ENCODE measurements at regions not wholly inside any gene's neighbourhood (a gene's known extent, or its start where the extent isn't known, plus 50 kb on each side); places are given as distances from the start of the nearest gene placed in this dataset.

- Mint-ChIP-seq H3K36me3 (ENCODE audit: low read depth) (peaks cover 4% of the 10 kb centered on the region; the same call in 1 of the 2 replicates), H3K27ac (peak overlapping the region; percentile 78), H3K4me3 (peak overlapping the region; percentile 72; the same call in 1 of the 2 replicates), H3K27me3 (ENCODE audit: insufficient read depth) (no peaks in the 10 kb centered on the region; the same call in 1 of the 2 replicates), H3K9me3 (no peaks in the 10 kb centered on the region), H3K4me1 (ENCODE audit: low read depth) (peaks cover 80% of the 10 kb centered on the region)
- DNase-seq: no peak
- TF ChIP-seq, protein P1, sequence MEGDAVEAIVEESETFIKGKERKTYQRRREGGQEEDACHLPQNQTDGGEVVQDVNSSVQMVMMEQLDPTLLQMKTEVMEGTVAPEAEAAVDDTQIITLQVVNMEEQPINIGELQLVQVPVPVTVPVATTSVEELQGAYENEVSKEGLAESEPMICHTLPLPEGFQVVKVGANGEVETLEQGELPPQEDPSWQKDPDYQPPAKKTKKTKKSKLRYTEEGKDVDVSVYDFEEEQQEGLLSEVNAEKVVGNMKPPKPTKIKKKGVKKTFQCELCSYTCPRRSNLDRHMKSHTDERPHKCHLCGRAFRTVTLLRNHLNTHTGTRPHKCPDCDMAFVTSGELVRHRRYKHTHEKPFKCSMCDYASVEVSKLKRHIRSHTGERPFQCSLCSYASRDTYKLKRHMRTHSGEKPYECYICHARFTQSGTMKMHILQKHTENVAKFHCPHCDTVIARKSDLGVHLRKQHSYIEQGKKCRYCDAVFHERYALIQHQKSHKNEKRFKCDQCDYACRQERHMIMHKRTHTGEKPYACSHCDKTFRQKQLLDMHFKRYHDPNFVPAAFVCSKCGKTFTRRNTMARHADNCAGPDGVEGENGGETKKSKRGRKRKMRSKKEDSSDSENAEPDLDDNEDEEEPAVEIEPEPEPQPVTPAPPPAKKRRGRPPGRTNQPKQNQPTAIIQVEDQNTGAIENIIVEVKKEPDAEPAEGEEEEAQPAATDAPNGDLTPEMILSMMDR (IDR thresholded peaks at IDR 0.05): no peak
Observed at GRCh38 chr6:25051083-25051482, 115.3 kb upstream of the RIPOR2 start.

GRCh38 chr6:25052181-25052580, 116.4 kb upstream of the RIPOR2 start:
- DNase-seq: no peak
- H3K27ac Mint-ChIP-seq: peak overlapping the region; percentile 98; the same call in 1 of the 2 replicates
- H3K9me3 Mint-ChIP-seq: no peaks in the 10 kb centered on the region
- peaks cover 84% of the 10 kb centered on the region for H3K4me1 Mint-ChIP-seq (ENCODE audit: low read depth)
- peaks cover 4% of the 10 kb centered on the region; the same call in 1 of the 2 replicates for H3K36me3 Mint-ChIP-seq (ENCODE audit: low read depth)
- TF ChIP-seq, protein P1 (IDR thresholded peaks at IDR 0.05): no peak
- H3K4me3 Mint-ChIP-seq: peak overlapping the region; percentile 39; the same call in 1 of the 2 replicates
- no peaks in the 10 kb centered on the region for H3K27me3 Mint-ChIP-seq (ENCODE audit: insufficient read depth)

- TF ChIP-seq, protein P1 (IDR thresholded peaks at IDR 0.05): no peak
- Mint-ChIP-seq H3K36me3 (ENCODE audit: low read depth) (peaks cover 4% of the 10 kb centered on the region; the same call in 1 of the 2 replicates), H3K27ac (peak overlapping the region; percentile 98), H3K4me1 (ENCODE audit: low read depth) (peaks cover 72% of the 10 kb centered on the region), H3K27me3 (ENCODE audit: insufficient read depth) (no peaks in the 10 kb centered on the region), H3K4me3 (peak overlapping the region; percentile 70), H3K9me3 (no peaks in the 10 kb centered on the region)
- DNase-seq: peak; percentile 83
Observed at GRCh38 chr6:25053875-25054371, 118.2 kb upstream of the RIPOR2 start.

- H3K27ac Mint-ChIP-seq: peak overlapping the region; percentile 98
- H3K4me3 Mint-ChIP-seq: peak overlapping the region; percentile 70
- peaks cover 4% of the 10 kb centered on the region; the same call in 1 of the 2 replicates for H3K36me3 Mint-ChIP-seq (ENCODE audit: low read depth)
- no peaks in the 10 kb centered on the region for H3K9me3 Mint-ChIP-seq
- peaks cover 67% of the 10 kb centered on the region for H3K4me1 Mint-ChIP-seq (ENCODE audit: low read depth)
- TF ChIP-seq, protein P1 (IDR thresholded peaks at IDR 0.05): no peak
- DNase-seq: peak; percentile 80
- no peaks in the 10 kb centered on the region for H3K27me3 Mint-ChIP-seq (ENCODE audit: insufficient read depth)
Observed at GRCh38 chr6:25054469-25054868, 118.7 kb upstream of the RIPOR2 start.

- TF ChIP-seq, protein P1 (IDR thresholded peaks at IDR 0.05): no peak
- no peak for DNase-seq
- peaks cover under 1% of the 10 kb centered on the region; the same call in 1 of the 2 replicates for H3K27me3 Mint-ChIP-seq (ENCODE audit: insufficient read depth)
- H3K36me3 Mint-ChIP-seq (ENCODE audit: low read depth): peaks cover 4% of the 10 kb centered on the region; the same call in 1 of the 2 replicates
- H3K27ac Mint-ChIP-seq: peak overlapping the region; percentile 12
- H3K9me3 Mint-ChIP-seq: no peaks in the 10 kb centered on the region
- H3K4me1 Mint-ChIP-seq (ENCODE audit: low read depth): peaks cover 52% of the 10 kb centered on the region
- no peak overlapping the region for H3K4me3 Mint-ChIP-seq
Observed at GRCh38 chr6:25056130-25056529, 120.4 kb upstream of the RIPOR2 start.
